ENCODE measurements at regions not wholly inside any gene's neighbourhood (a gene's known extent, or its start where the extent isn't known, plus 50 kb on each side); places are given as distances from the start of the nearest gene placed in this dataset.

- DNase-seq (ENCODE audit: low read depth, low spot score), result no peak
- in situ Hi-C loops (cut with HindIII; ENCODE audit: low pct_unique_long_range_greater_than_20kb, low sequenced_read_pairs), result no loop called here
Observed at GRCh38 chr14:53613404-53614253, 343.0 kb downstream of the BMP4 start.

GRCh38 chr14:53610947-53611346, 345.7 kb downstream of the BMP4 start:
- no peak for DNase-seq (ENCODE audit: low read depth, low spot score)
- in situ Hi-C loops (cut with HindIII; ENCODE audit: low pct_unique_long_range_greater_than_20kb, low sequenced_read_pairs), result no loop called here

- no peak for DNase-seq (ENCODE audit: low read depth, low spot score)
- in situ Hi-C loops (cut with HindIII; ENCODE audit: low pct_unique_long_range_greater_than_20kb, low sequenced_read_pairs), result no loop called here
Observed at GRCh38 chr14:53609009-53609408, 347.6 kb downstream of the BMP4 start.

GRCh38 chr14:53608369-53608768, 348.3 kb downstream of the BMP4 start:
- in situ Hi-C loops (cut with HindIII; ENCODE audit: low pct_unique_long_range_greater_than_20kb, low sequenced_read_pairs), result no loop called here

GRCh38 chr14:53606203-53606602, 350.4 kb downstream of the BMP4 start:
- in situ Hi-C loops (cut with HindIII; ENCODE audit: low pct_unique_long_range_greater_than_20kb, low sequenced_read_pairs), result no loop called here
- no peak for DNase-seq (ENCODE audit: low read depth, low spot score)

More at GRCh38 chr14:53608369-53608768, 348.3 kb downstream of the BMP4 start:
- DNase-seq (ENCODE audit: low read depth, low spot score), result no peak

GRCh38 chr14:53605562-53605961, 351.1 kb downstream of the BMP4 start:
- DNase-seq (ENCODE audit: low read depth, low spot score), result no peak
- in situ Hi-C loops (cut with HindIII; ENCODE audit: low pct_unique_long_range_greater_than_20kb, low sequenced_read_pairs), result no loop called here

- no peak for DNase-seq (ENCODE audit: low read depth, low spot score)
- in situ Hi-C loops (cut with HindIII; ENCODE audit: low pct_unique_long_range_greater_than_20kb, low sequenced_read_pairs), result no loop called here
Observed at GRCh38 chr14:53603994-53604393, 352.6 kb downstream of the BMP4 start.

GRCh38 chr14:53601409-53601808, 355.2 kb downstream of the BMP4 start:
- in situ Hi-C loops (cut with HindIII; ENCODE audit: low pct_unique_long_range_greater_than_20kb, low sequenced_read_pairs), result no loop called here
- DNase-seq (ENCODE audit: low read depth, low spot score), result no peak

- no peak for DNase-seq (ENCODE audit: low read depth, low spot score)
- in situ Hi-C loops (cut with HindIII; ENCODE audit: low pct_unique_long_range_greater_than_20kb, low sequenced_read_pairs), result no loop called here
Observed at GRCh38 chr14:53599221-53599945, 357.2 kb downstream of the BMP4 start.

- no peak for DNase-seq (ENCODE audit: low read depth, low spot score)
- in situ Hi-C loops (cut with HindIII; ENCODE audit: low pct_unique_long_range_greater_than_20kb, low sequenced_read_pairs), result no loop called here
Observed at GRCh38 chr14:53596853-53597525, 359.6 kb downstream of the BMP4 start.

GRCh38 chr14:53591816-53592215, 364.8 kb downstream of the BMP4 start:
- in situ Hi-C loops (cut with HindIII; ENCODE audit: low pct_unique_long_range_greater_than_20kb, low sequenced_read_pairs), result no loop called here

GRCh38 chr14:53581504-53581903, 375.1 kb downstream of the BMP4 start:
- no peak for DNase-seq (ENCODE audit: low read depth, low spot score)
- in situ Hi-C loops (cut with HindIII; ENCODE audit: low pct_unique_long_range_greater_than_20kb, low sequenced_read_pairs), result no loop called here

More at GRCh38 chr14:53591816-53592215, 364.8 kb downstream of the BMP4 start:
- DNase-seq (ENCODE audit: low read depth, low spot score), result no peak

- no peak for DNase-seq (ENCODE audit: low read depth, low spot score)
- in situ Hi-C loops (cut with HindIII; ENCODE audit: low pct_unique_long_range_greater_than_20kb, low sequenced_read_pairs), result no loop called here
Observed at GRCh38 chr14:53571641-53572328, 384.8 kb downstream of the BMP4 start.

- in situ Hi-C loops (cut with HindIII; ENCODE audit: low pct_unique_long_range_greater_than_20kb, low sequenced_read_pairs), result no loop called here
- DNase-seq (ENCODE audit: low read depth, low spot score), result no peak
Observed at GRCh38 chr14:53570411-53571387, 385.9 kb downstream of the BMP4 start.

GRCh38 chr14:53569446-53569845, 387.2 kb downstream of the BMP4 start:
- in situ Hi-C loops (cut with HindIII; ENCODE audit: low pct_unique_long_range_greater_than_20kb, low sequenced_read_pairs), result no loop called here
- no peak for DNase-seq (ENCODE audit: low read depth, low spot score)

- DNase-seq (ENCODE audit: low read depth, low spot score), result no peak
- in situ Hi-C loops (cut with HindIII; ENCODE audit: low pct_unique_long_range_greater_than_20kb, low sequenced_read_pairs), result no loop called here
Observed at GRCh38 chr14:53567236-53567780, 389.3 kb downstream of the BMP4 start.

- no peak for DNase-seq (ENCODE audit: low read depth, low spot score)
- in situ Hi-C loops (cut with HindIII; ENCODE audit: low pct_unique_long_range_greater_than_20kb, low sequenced_read_pairs), result no loop called here
Observed at GRCh38 chr14:53564870-53565269, 391.8 kb downstream of the BMP4 start.
